NCI-H510A (cell line): ENCODE measurements at regions not wholly inside any gene's neighbourhood (a gene's known extent, or its start where the extent isn't known, plus 50 kb on each side); places are given as distances from the start of the nearest gene placed in this dataset.

Experiments used
- DNase-seq: peaks from one replicate; lab custom pipeline; 2025; lab: John Stamatoyannopoulos, UW

- no peak for DNase-seq
These were observed 593.9 kb downstream of the TUSC7 start for GRCh38 chr3:117303443-117303842.

GRCh38 chr3:117304681-117305080 is 595.1 kb downstream of the TUSC7 start:
- no peak for DNase-seq

DNA sequence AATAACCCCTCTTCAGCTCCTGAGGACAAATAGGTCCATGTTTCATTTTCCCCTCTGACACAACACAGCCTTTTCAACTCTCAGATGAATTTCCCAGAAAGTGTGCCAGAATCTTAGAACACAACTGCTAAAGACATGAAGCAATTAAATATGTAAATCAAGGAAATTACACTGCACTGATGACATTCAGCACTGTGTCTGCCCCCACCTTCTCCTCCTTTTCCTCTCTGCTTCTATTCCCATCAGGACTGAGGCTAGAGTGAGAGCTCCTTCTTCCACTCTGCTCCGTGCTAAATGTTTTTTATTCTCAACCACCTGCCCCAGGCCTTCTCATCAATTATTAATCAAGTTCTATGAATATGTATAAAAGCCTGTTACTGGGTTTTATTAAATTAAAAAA is 596.1 kb downstream of the TUSC7 start:
- no peak for DNase-seq

- DNase-seq, result no peak
These were observed 596.7 kb downstream of the TUSC7 start for GRCh38 chr3:117306299-117306698.

GRCh38 chr3:117308353-117308752 is 598.8 kb downstream of the TUSC7 start:
- no peak for DNase-seq

GRCh38 chr3:117308756-117309155 is 599.2 kb downstream of the TUSC7 start:
- no peak for DNase-seq

DNA sequence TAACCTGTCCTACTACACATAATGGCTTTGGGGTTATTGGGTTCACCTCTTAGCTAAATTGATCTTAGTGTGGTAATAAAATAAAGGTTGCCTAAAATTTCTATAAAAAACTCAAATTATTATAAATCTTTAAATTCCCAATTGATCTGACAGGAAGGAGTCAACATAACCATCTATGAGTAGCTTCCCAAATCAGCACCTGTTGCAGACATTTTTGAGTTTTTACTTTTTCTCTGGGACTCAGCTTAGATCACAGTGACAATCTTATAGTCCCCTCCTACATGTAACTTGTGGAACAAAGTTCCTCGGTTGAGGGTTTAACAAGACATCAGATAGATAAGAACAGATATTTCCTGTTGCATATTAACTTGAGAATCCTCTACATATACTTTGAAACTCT is 601.0 kb downstream of the TUSC7 start:
- DNase-seq, result no peak

GRCh38 chr3:117314441-117315150 is 605.0 kb downstream of the TUSC7 start:
- DNase-seq, result no peak

DNA sequence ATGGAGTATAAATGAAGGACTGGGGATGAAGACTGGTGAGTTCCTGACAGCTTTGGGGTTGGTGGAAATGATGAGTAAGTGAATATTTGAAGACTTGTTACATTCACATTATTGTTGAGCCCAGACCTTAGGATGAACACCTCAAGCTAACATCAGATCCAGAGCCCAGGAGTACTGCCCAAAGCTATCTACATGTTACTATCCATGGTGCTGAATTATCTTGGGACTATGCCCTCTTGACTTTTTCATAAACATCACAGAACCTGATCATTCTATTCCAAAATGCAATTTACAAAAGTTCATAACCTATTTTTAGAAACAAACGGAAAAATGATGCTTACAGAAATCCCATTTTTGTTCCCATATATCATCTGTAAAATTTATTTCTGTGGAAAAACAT is 613.3 kb downstream of the TUSC7 start:
- DNase-seq, result no peak

- no peak for DNase-seq
These were observed 637.3 kb downstream of the TUSC7 start for GRCh38 chr3:117346901-117347300.

DNA sequence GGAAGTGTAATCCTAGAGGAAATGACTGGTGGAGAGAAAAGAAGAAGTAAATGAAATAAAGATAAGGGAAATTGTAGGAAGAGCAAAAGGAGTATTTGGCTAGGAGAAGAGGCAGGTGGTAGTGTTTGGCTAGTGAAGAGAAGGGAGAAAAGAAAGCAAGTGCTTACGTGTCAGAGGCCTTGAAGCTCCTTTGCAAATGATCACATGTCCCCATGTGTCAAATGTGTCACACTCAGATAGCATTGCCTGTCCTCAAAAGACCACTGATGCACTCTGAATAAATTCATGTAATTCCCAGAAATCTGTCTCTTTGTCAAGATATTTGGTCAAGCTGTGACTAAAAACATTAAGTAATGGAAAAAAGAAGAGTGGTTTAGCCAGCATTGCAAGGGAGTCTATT is 639.3 kb downstream of the TUSC7 start:
- no peak for DNase-seq

DNA sequence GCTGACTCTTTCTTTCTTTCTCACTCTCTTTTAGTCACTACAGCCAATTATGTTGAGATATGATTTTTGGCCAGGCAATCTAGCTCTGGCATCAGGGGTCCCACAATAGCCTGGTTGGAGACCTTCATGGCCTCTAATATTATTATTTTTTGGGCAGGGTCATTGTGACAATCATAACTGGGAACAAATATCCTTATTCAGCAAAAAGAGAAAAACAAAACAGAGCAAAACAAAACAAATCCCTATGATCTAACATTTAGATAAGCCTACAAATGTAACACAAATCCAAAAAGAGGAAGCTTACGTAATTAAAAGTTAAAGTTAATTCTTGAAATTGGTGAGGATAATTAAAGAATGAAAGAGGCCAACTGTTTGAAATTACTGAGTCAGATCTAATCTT is 640.0 kb downstream of the TUSC7 start:
- no peak for DNase-seq

GRCh38 chr3:117350371-117350770 is 640.8 kb downstream of the TUSC7 start:
- DNase-seq, result no peak

- DNase-seq, result peak; percentile 0
These were observed 646.0 kb downstream of the TUSC7 start for GRCh38 chr3:117355566-117355965.

DNA sequence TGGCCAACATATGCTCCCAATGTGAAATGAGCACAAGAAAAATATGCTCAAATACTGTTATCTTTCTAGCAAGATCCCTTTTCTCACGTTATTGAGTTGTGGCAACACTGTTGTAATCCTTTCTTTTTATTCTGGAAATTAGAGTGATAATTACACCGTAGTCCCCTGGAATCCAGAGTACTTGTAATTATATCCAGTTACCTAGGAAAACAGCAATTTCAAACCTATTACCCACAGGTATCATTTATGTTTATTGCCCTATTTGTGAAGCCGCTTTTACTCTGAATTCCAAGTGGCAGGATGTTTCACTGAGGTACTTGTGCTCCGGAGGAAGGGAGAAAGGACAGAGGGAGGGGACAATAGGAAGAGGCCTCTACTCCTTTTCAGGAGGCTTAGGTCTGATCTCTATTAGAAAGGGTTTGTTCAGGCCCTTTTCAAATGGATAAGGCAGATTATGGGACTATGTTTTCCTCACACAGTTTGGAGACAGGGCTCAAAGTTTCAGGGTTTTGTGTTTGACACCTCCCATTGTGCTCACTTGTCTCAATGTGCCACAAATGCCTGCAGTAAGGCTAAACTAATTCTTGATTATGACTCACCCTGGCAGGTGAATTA is 646.6 kb downstream of the TUSC7 start:
- DNase-seq, result no peak

DNA sequence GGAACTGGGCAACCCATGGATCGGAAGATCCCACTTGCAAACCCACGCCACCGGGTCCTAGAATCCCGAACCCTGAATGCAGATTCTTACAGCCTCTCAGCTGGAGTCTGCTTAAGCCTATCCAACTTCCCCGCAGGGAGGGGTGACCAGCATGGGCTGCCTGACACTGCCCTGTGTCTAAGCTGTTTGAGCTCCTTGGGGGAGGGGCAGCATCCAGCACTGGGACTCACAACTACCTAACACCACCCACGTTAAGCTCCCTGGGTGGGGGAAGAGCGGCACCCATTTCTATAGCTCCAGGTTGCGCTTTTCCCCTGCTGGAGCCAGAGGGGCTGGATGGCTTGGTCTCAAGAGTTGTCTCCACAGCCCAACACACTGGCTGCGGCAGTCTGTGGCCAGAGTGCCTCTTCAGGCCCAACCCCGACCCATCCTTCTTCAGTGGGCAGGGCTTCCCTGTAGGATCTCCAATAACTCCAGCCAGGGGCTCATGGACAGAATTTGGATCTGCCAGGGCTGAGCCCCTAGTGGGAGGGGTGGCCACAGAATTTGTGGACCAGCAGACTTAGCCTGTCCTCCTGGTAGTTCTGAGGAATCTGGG is 649.2 kb downstream of the TUSC7 start:
- DNase-seq, result no peak

GRCh38 chr3:117366574-117366973 is 657.0 kb downstream of the TUSC7 start:
- no peak for DNase-seq

DNA sequence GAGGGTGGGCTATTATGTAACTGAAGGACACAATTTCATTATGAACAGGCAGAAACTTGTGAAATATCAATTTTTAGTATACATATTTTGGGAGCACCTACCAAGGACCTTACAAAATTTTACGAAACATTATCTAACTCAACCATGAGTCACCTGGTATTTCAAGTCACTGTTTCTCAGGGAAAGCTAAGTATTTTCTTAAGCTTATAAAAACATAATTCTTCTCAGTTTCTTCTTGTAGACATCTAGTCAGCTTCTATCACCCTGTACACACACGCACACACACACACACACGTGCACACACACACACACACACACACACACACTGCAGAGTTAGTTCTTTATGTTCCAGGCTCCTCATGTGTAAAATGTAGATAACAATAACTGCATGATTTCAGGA is 658.3 kb downstream of the TUSC7 start:
- DNase-seq, result no peak

- DNase-seq, result no peak
These were observed 671.1 kb downstream of the TUSC7 start for GRCh38 chr3:117380631-117381030.

GRCh38 chr3:117393119-117393518 is 683.5 kb downstream of the TUSC7 start:
- no peak for DNase-seq

DNA sequence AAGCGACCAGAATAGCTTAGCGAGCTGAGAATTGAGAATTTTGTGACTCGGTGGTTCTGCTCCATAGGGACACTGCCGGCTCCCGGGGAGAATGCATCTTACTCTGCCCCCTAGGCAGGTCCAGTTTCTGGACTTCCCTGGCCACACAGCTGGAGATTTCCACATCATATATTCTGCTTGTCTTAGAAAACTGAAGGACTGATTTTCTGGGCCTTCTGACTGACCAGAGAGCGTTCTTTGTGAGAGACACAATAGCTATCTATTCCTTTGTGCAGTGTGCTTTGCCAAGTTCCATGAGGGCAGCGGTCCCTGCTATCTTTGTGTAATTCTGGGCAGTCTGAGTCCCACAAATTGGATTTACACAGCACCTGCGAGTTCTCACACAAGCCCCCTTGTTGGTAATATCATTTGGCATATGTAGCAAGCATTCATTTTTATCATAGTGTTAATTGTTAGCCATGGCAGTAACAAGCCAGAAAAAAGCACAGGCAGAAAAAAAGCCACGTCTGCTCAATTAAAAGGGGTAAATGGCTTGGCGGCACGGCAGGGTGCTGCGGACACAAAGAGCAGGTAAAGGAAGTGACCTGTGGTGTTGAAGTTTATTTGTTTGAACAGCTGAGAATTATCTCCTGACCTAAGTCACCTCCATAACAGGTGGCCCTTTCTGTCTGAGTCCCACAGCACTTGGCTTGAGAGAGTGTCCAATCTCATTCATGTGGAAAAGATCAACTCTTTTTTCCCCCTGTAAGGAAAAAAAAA is 688.7 kb downstream of the TUSC7 start:
- DNase-seq, result peak; percentile 52

DNA sequence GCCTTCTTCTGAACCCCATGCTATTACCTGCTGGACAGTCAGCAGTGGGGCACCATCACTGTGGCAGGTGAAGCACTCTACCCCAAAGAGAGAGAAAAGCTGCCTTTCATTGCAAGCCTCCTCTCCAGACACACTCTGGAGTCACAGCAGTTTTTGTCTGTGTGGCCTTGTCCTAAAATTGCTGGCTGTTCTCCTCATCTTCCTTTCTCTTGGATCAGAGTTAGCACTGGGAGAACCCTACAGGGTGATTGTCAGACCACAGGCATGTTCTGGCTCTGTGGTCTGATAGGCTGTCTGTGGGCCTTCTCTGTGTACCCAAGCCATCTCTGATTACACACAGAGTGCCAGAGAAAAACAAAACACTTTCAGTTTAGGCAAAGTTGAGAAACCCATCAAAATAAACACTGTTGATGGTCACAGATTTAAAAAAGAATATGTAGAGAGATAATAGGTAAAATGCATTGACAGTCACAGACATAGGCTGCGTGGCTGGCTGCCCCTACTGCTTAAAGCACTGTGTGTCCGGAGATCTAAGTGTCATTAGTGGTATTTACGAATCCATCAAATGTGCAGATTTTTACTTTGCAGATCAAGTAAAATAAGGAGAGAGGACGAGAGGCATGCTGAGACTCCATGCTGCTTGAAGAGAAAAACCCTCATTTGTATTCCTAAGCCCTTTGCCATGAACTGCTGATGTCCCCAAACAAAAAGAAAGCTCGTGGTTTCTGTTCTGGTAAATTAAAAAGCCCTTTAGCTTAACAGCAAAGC is 689.9 kb downstream of the TUSC7 start:
- no peak for DNase-seq
